HEK293 (cell line): ENCODE measurements at regions not wholly inside any gene's neighbourhood (a gene's known extent, or its start where the extent isn't known, plus 50 kb on each side); places are given as distances from the start of the nearest gene placed in this dataset.

Experiments
- CTCF ChIA-PET: fragments of 350-600 bp; formaldehyde crosslinking; extraction: SDS; loops from one replicate; lab custom pipeline; 2021; ENCODE audit warnings: antibody characterized with exemption; lab: Yijun Ruan, JAX
- POLR2A ChIA-PET: fragments of 300-600 bp; formaldehyde crosslinking; extraction: SDS; loops from one replicate; lab custom pipeline; 2020; ENCODE audit warnings: antibody characterized with exemption, inconsistent platforms; lab: Yijun Ruan, JAX
- H3K27ac ChIP-seq: fragments of 200-500 bp; sonication (Bioruptor generic); 2 replicates; pipeline ENCODE4 v1.5.1; 2014; ENCODE audit warnings: low read depth, low read length, control low read depth, inconsistent platforms; ENCODE audit errors: extremely low read depth
- H3K36me3 ChIP-seq, 2 experiments: fragments of 200-500 bp in 1 of 2; sonication (Bioruptor generic) in 1 of 2; 1 replicate in 1 of 2; 2 replicates in 1 of 2; pipeline ENCODE4 v1.5.1; 2014 to 2017; ENCODE audit warnings: inconsistent platforms in 2 of 2, low read length in 2 of 2; ENCODE audit not compliant: control insufficient read depth in 2 of 2, insufficient read depth in 1 of 2
- H3K4me1 ChIP-seq: fragments of 200-500 bp; sonication (Bioruptor generic); 2 replicates; pipeline ENCODE4 v1.5.1; 2014; ENCODE audit warnings: mild to moderate bottlenecking, low read length, inconsistent platforms; ENCODE audit not compliant: control insufficient read depth, insufficient read depth
- H3K4me3 ChIP-seq: 2 replicates; pipeline ENCODE4 v1.5.1; 2011; ENCODE audit warnings: low read depth, mild to moderate bottlenecking, control low read depth, low read length, moderate library complexity
- H3K9me3 ChIP-seq: fragments of 200-500 bp; sonication (Bioruptor generic); 2 replicates; pipeline ENCODE4 v1.5.1; 2014; ENCODE audit warnings: low read depth, low read length, inconsistent platforms; ENCODE audit not compliant: control insufficient read depth, insufficient read depth
- KLF16 ChIP-seq: fragments of 450-650 bp; formaldehyde crosslinking; IDR thresholded peaks from 2 replicates; pipeline ENCODE4 v1.5.1; 2017; ENCODE audit warnings: missing biosample characterization, missing genetic modification characterization
- PRDM1 ChIP-seq: fragments of 450-650 bp; formaldehyde crosslinking; IDR thresholded peaks from 2 replicates; pipeline ENCODE4; 2016; ENCODE audit warnings: missing biosample characterization, missing genetic modification characterization
- PRDM6 ChIP-seq: fragments of 450-650 bp; formaldehyde crosslinking; IDR thresholded peaks from 2 replicates; pipeline ENCODE4 v1.5.1; 2017; ENCODE audit warnings: missing biosample characterization, missing genetic modification characterization
- ZBTB48 ChIP-seq: fragments of 450-650 bp; formaldehyde crosslinking; IDR thresholded peaks from 2 replicates; pipeline ENCODE4 v1.5.1; 2016; ENCODE audit warnings: missing biosample characterization, missing genetic modification characterization
- ZNF10 ChIP-seq: fragments of 450-650 bp; formaldehyde crosslinking; IDR thresholded peaks from 2 replicates; pipeline ENCODE4 v1.5.1; 2017; ENCODE audit warnings: missing biosample characterization, missing genetic modification characterization
- ZNF155 ChIP-seq: fragments of 450-650 bp; formaldehyde crosslinking; IDR thresholded peaks from 2 replicates; pipeline ENCODE4 v1.5.1; 2016; ENCODE audit warnings: missing biosample characterization, missing genetic modification characterization
- ZNF169 ChIP-seq: fragments of 450-650 bp; formaldehyde crosslinking; IDR thresholded peaks from 2 replicates; pipeline ENCODE4 v1.5.1; 2016; ENCODE audit warnings: missing biosample characterization, missing genetic modification characterization
- ZNF174 ChIP-seq: fragments of 450-650 bp; formaldehyde crosslinking; IDR thresholded peaks from 2 replicates; pipeline ENCODE4 v1.5.0; 2017; ENCODE audit warnings: missing biosample characterization, mild to moderate bottlenecking, missing genetic modification characterization
- ZNF2 ChIP-seq: fragments of 450-650 bp; formaldehyde crosslinking; IDR thresholded peaks from 2 replicates; pipeline ENCODE4 v1.5.1; 2016; ENCODE audit warnings: missing biosample characterization, missing genetic modification characterization
- ZNF211 ChIP-seq: fragments of 450-650 bp; formaldehyde crosslinking; IDR thresholded peaks from 2 replicates; pipeline ENCODE4 v1.5.1; 2016; ENCODE audit warnings: low read depth, missing biosample characterization, missing genetic modification characterization
- ZNF214 ChIP-seq: fragments of 450-650 bp; formaldehyde crosslinking; IDR thresholded peaks from 2 replicates; pipeline ENCODE4 v1.5.1; 2017; ENCODE audit warnings: missing biosample characterization, mild to moderate bottlenecking, missing genetic modification characterization, borderline replicate concordance
- ZNF24 ChIP-seq: fragments of 450-650 bp; formaldehyde crosslinking; IDR thresholded peaks from 2 replicates; pipeline ENCODE4 v1.5.1; 2016; ENCODE audit warnings: missing biosample characterization, missing genetic modification characterization
- ZNF274 ChIP-seq, 2 experiments: fragments of 200-500 bp in 1 of 2; fragments of 450-650 bp in 1 of 2; sonication (Bioruptor generic) in 1 of 2; formaldehyde crosslinking in 1 of 2; IDR thresholded peaks; 2 replicates each; pipeline versions ENCODE4 v1.5.1 to v1.6.1; 2014 to 2016; ENCODE audit warnings: borderline replicate concordance in 1 of 2, inconsistent platforms in 1 of 2, low read length in 1 of 2, missing biosample characterization in 1 of 2, missing genetic modification characterization in 1 of 2
- ZNF350 ChIP-seq: fragments of 450-650 bp; formaldehyde crosslinking; IDR thresholded peaks from 2 replicates; pipeline ENCODE4 v1.5.0; 2017; ENCODE audit warnings: missing biosample characterization, mild to moderate bottlenecking, missing genetic modification characterization
- ZNF354C ChIP-seq: fragments of 450-650 bp; formaldehyde crosslinking; IDR thresholded peaks from 2 replicates; pipeline ENCODE4 v1.5.1; 2016; ENCODE audit warnings: missing biosample characterization, missing genetic modification characterization, low read depth, borderline replicate concordance
- ZNF433 ChIP-seq: fragments of 450-650 bp; formaldehyde crosslinking; IDR thresholded peaks from 2 replicates; pipeline ENCODE4 v1.5.1; 2016; ENCODE audit warnings: missing biosample characterization, missing genetic modification characterization, low read depth
- ZNF488 ChIP-seq: fragments of 450-650 bp; formaldehyde crosslinking; IDR thresholded peaks from 2 replicates; pipeline ENCODE4 v1.5.1; 2016; ENCODE audit warnings: missing biosample characterization, missing genetic modification characterization
- ZNF544 ChIP-seq: fragments of 450-650 bp; formaldehyde crosslinking; IDR thresholded peaks from 2 replicates; pipeline ENCODE4 v1.5.0; 2017; ENCODE audit warnings: missing biosample characterization, missing genetic modification characterization
- ZNF558 ChIP-seq: fragments of 450-650 bp; formaldehyde crosslinking; IDR thresholded peaks from 2 replicates; pipeline ENCODE4 v1.5.1; 2016; ENCODE audit warnings: missing biosample characterization, missing genetic modification characterization
- ZNF610 ChIP-seq: fragments of 450-650 bp; formaldehyde crosslinking; IDR thresholded peaks from 2 replicates; pipeline ENCODE4 v1.5.1; 2016; ENCODE audit warnings: missing biosample characterization, missing genetic modification characterization, borderline replicate concordance
- ZNF621 ChIP-seq: fragments of 450-650 bp; formaldehyde crosslinking; IDR thresholded peaks from 2 replicates; pipeline ENCODE4 v1.5.1; 2017; ENCODE audit warnings: missing biosample characterization, missing genetic modification characterization
- ZNF624 ChIP-seq: fragments of 450-650 bp; formaldehyde crosslinking; IDR thresholded peaks from 2 replicates; pipeline ENCODE4 v1.5.1; 2017; ENCODE audit warnings: missing biosample characterization, missing genetic modification characterization
- ZNF776 ChIP-seq: fragments of 450-650 bp; formaldehyde crosslinking; IDR thresholded peaks from 2 replicates; pipeline ENCODE4 v1.5.0; 2017; ENCODE audit warnings: missing biosample characterization, missing genetic modification characterization, borderline replicate concordance
- ZNF785 ChIP-seq: fragments of 450-650 bp; formaldehyde crosslinking; IDR thresholded peaks from 2 replicates; pipeline ENCODE4 v1.5.1; 2016; ENCODE audit warnings: missing biosample characterization, missing genetic modification characterization
- ZNF830 ChIP-seq: fragments of 450-650 bp; IDR thresholded peaks from 2 replicates; pipeline ENCODE4 v1.5.0; 2018; ENCODE audit warnings: missing biosample characterization, missing genetic modification characterization, low read depth, mild to moderate bottlenecking, moderate library complexity
- ZSCAN23 ChIP-seq: fragments of 450-650 bp; formaldehyde crosslinking; IDR thresholded peaks from 2 replicates; pipeline ENCODE4 v1.5.1; 2016; ENCODE audit warnings: missing biosample characterization, missing genetic modification characterization
- TF ChIP-seq, protein P1 (sequence below): fragments of 450-650 bp; formaldehyde crosslinking; IDR thresholded peaks from 2 replicates; pipeline ENCODE4 v1.5.1; 2016; ENCODE audit warnings: missing biosample characterization, missing genetic modification characterization
- TF ChIP-seq, protein P2 (sequence below): fragments of 450-650 bp; formaldehyde crosslinking; IDR thresholded peaks from 2 replicates; pipeline ENCODE4; 2016; ENCODE audit warnings: missing biosample characterization, missing genetic modification characterization
- TF ChIP-seq, protein P3 (sequence below): IDR thresholded peaks from 2 replicates; pipeline ENCODE4 v1.6.1; 2011; ENCODE audit warnings: mild to moderate bottlenecking, low read depth, low read length, borderline replicate concordance

GRCh38 chr4:23463071-23463470, 426.8 kb downstream of the PPARGC1A start:
- H3K27ac ChIP-seq, result no peak overlapping the region
- H3K36me3 ChIP-seq, result no peaks in the 10 kb centered on the region
- no peaks in the 10 kb centered on the region for H3K9me3 ChIP-seq
- ChIA-PET CTCF (no interaction called here), POLR2A (no interaction called here)
- H3K4me3 ChIP-seq, result no peak overlapping the region
- no peaks in the 10 kb centered on the region for H3K4me1 ChIP-seq
- TF ChIP-seq PRDM6, result no peak
- no peak for TF ChIP-seq PRDM1 (tag by site-specific recombination)
- TF ChIP-seq, protein P1, sequence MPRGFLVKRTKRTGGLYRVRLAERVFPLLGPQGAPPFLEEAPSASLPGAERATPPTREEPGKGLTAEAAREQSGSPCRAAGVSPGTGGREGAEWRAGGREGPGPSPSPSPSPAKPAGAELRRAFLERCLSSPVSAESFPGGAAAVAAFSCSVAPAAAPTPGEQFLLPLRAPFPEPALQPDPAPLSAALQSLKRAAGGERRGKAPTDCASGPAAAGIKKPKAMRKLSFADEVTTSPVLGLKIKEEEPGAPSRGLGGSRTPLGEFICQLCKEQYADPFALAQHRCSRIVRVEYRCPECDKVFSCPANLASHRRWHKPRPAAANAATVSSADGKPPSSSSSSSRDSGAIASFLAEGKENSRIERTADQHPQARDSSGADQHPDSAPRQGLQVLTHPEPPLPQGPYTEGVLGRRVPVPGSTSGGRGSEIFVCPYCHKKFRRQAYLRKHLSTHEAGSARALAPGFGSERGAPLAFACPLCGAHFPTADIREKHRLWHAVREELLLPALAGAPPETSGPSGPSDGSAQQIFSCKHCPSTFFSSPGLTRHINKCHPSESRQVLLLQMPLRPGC, result no peak
- TF ChIP-seq, protein P2, sequence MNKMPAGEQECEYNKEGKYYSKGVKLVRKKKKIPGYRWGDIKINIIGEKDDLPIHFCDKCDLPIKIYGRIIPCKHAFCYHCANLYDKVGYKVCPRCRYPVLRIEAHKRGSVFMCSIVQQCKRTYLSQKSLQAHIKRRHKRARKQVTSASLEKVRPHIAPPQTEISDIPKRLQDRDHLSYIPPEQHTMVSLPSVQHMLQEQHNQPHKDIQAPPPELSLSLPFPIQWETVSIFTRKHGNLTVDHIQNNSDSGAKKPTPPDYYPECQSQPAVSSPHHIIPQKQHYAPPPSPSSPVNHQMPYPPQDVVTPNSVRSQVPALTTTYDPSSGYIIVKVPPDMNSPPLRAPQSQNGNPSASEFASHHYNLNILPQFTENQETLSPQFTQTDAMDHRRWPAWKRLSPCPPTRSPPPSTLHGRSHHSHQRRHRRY (tag by site-specific recombination), result no peak
- TF ChIP-seq ZNF274 (IDR thresholded peaks at IDR 0.05; ENCODE audit: low read length), result no peak
- no peak for TF ChIP-seq ZNF274 (tag by site-specific recombination; IDR thresholded peaks at IDR 0.05; ENCODE audit: borderline replicate concordance)
- no peak for TF ChIP-seq ZNF155 (tag by site-specific recombination)
- no peak for TF ChIP-seq ZNF785 (tag by site-specific recombination)
- no peak for TF ChIP-seq ZBTB48 (tag by site-specific recombination)
- TF ChIP-seq ZNF776 (tag by site-specific recombination), result no peak
- no peak for TF ChIP-seq ZNF544 (tag by site-specific recombination)
- no peak for TF ChIP-seq KLF16 (tag by site-specific recombination)

GRCh38 chr4:23458054-23458453, 431.8 kb downstream of the PPARGC1A start:
- CTCF ChIA-PET, result no interaction called here
- POLR2A ChIA-PET, result no interaction called here
- Histone ChIP-seq H3K9me3 (no peaks in the 10 kb centered on the region), H3K4me1 (no peaks in the 10 kb centered on the region), H3K4me3 (no peak overlapping the region), H3K27ac (no peak overlapping the region), H3K36me3 (no peaks in the 10 kb centered on the region)
- no peak for TF ChIP-seq ZNF830 (tag by site-specific recombination)
- TF ChIP-seq ZNF488 (tag by site-specific recombination), result no peak
- no peak for TF ChIP-seq ZNF433
- no peak for TF ChIP-seq ZNF624 (tag by site-specific recombination)
- no peak for TF ChIP-seq ZNF2 (tag by site-specific recombination)
- TF ChIP-seq ZNF610, result no peak
- no peak for TF ChIP-seq ZNF621 (tag by site-specific recombination)
- TF ChIP-seq ZNF558 (tag by site-specific recombination), result no peak
- no peak for TF ChIP-seq ZNF354C (tag by site-specific recombination)
- TF ChIP-seq ZNF24 (tag by site-specific recombination), result no peak
- TF ChIP-seq ZBTB48 (tag by site-specific recombination), result no peak
- no peak for TF ChIP-seq ZNF169 (tag by site-specific recombination)
- TF ChIP-seq, protein P2 (tag by site-specific recombination), result no peak
- TF ChIP-seq, protein P3, sequence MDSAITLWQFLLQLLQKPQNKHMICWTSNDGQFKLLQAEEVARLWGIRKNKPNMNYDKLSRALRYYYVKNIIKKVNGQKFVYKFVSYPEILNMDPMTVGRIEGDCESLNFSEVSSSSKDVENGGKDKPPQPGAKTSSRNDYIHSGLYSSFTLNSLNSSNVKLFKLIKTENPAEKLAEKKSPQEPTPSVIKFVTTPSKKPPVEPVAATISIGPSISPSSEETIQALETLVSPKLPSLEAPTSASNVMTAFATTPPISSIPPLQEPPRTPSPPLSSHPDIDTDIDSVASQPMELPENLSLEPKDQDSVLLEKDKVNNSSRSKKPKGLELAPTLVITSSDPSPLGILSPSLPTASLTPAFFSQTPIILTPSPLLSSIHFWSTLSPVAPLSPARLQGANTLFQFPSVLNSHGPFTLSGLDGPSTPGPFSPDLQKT, result no peak
- no peak for TF ChIP-seq ZNF10 (tag by site-specific recombination)
- no peak for TF ChIP-seq ZNF350 (tag by site-specific recombination)
- TF ChIP-seq ZNF214 (tag by site-specific recombination), result no peak
- no peak for TF ChIP-seq ZNF211 (tag by site-specific recombination)
- TF ChIP-seq ZNF174 (tag by site-specific recombination), result no peak
- no peak for TF ChIP-seq ZSCAN23
